HepG2 (cell line): ENCODE measurements at regions not wholly inside any gene's neighbourhood (a gene's known extent, or its start where the extent isn't known, plus 50 kb on each side); places are given as distances from the start of the nearest gene placed in this dataset.

ENCODE experiments used
- ARNTL ChIP-seq: sonication (generic); formaldehyde crosslinking; IDR thresholded peaks from 2 replicates; pipeline ENCODE4 v1.4.0; 2020; ENCODE audit warnings: mild to moderate bottlenecking, missing genetic modification reagents
- BHLHE40 ChIP-seq: IDR thresholded peaks from 2 replicates; pipeline ENCODE4 v1.6.1; 2011; ENCODE audit warnings: low read length, improper control_type of control experiment
- CTCF ChIP-seq: sonication (generic); formaldehyde crosslinking; IDR thresholded peaks from 2 replicates; pipeline ENCODE4 v1.5.0; 2020; ENCODE audit warnings: mild to moderate bottlenecking, missing genetic modification reagents, moderate library complexity
- ETV6 ChIP-seq: sonication (generic); formaldehyde crosslinking; conservative IDR thresholded peaks from 2 replicates; pipeline ENCODE4 v1.4.0; 2020; ENCODE audit warnings: missing genetic modification reagents
- EZH2 ChIP-seq: conservative IDR thresholded peaks from 2 replicates; pipeline ENCODE4 v1.6.1; 2012; ENCODE audit warnings: mild to moderate bottlenecking, low read depth, low read length, moderate library complexity
- HMGXB3 ChIP-seq: sonication (generic); formaldehyde crosslinking; IDR thresholded peaks from 2 replicates; pipeline ENCODE4 v1.4.0; 2020; ENCODE audit warnings: missing genetic modification reagents, borderline replicate concordance
- PHF5A ChIP-seq: IDR thresholded peaks from one replicate; pipeline ENCODE4 v1.6.1; 2018; ENCODE audit warnings: low read depth, missing genetic modification reagents; ENCODE audit not compliant: unreplicated experiment
- POLR2AphosphoS5 ChIP-seq: IDR thresholded peaks from 2 replicates; pipeline ENCODE4 v1.6.1; 2012; ENCODE audit warnings: low read depth, low read length
- TAF1 ChIP-seq: sonication (generic); formaldehyde crosslinking; IDR thresholded peaks from 2 replicates; pipeline ENCODE4 v1.4.0; 2020; ENCODE audit warnings: missing genetic modification reagents
- ZBTB10 ChIP-seq: sonication (generic); formaldehyde crosslinking; IDR thresholded peaks from 2 replicates; pipeline ENCODE4 v1.4.0; 2020; ENCODE audit warnings: missing genetic modification reagents, borderline replicate concordance
- ZNF672 ChIP-seq: sonication (generic); formaldehyde crosslinking; IDR thresholded peaks from 2 replicates; pipeline ENCODE4 v1.8.1; 2022; ENCODE audit warnings: missing genetic modification reagents

GRCh38 chr3:73927203-73927570 is 302.4 kb upstream of the PDZRN3 start:
- no peak for TF ChIP-seq ZNF672 (CRISPR knock-in tag)
- no peak for TF ChIP-seq CTCF (CRISPR knock-in tag)
- TF ChIP-seq TAF1, result no peak
- TF ChIP-seq ZBTB10, result no peak
- TF ChIP-seq BHLHE40, result no peak
- TF ChIP-seq POLR2AphosphoS5, result no peak
- TF ChIP-seq ETV6 (CRISPR knock-in tag), result no peak
- no peak for TF ChIP-seq ARNTL (CRISPR knock-in tag)
- TF ChIP-seq HMGXB3 (CRISPR knock-in tag), result no peak
- TF ChIP-seq PHF5A, result no peak
- TF ChIP-seq EZH2, result no peak
